C4-2B (cell line): ENCODE measurements at regions not wholly inside any gene's neighbourhood (a gene's known extent, or its start where the extent isn't known, plus 50 kb on each side); places are given as distances from the start of the nearest gene placed in this dataset.
"Not testable (repeated sequence)": the region's sequence is repeated elsewhere in the genome, so short reads cannot be mapped to it uniquely, and the experiment has no call there.

ENCODE experiments used
- ZFX ChIP-seq: fragments of 450-650 bp; IDR thresholded peaks from 2 replicates; pipeline ENCODE4 v1.6.1; 2017
- TF ChIP-seq, protein P1 (sequence below): fragments of 450-650 bp; conservative IDR thresholded peaks from 2 replicates; pipeline ENCODE4 v1.5.1; 2017; ENCODE audit warnings: mild to moderate bottlenecking

DNA sequence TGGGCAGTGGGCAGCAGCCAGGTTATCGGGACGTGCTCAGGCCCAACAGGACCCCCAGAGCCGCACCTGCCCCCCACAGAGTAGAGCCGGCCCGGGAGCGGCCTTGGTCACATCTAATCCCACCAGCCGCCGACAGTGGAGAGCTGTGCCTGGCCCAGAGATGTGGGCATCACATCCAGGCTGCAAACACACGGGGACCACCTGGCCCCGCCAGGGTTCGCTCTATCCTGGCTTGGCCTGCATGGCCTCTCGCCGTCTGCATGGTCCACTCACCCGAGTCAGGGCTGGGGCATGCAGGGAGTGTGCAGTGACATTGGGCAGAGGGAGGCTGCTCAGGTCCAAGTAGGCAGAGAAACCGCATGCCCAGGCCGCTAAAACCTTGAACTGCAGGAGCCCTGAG, 144.9 kb downstream of the IGLL1 start:
- TF ChIP-seq, protein P1, sequence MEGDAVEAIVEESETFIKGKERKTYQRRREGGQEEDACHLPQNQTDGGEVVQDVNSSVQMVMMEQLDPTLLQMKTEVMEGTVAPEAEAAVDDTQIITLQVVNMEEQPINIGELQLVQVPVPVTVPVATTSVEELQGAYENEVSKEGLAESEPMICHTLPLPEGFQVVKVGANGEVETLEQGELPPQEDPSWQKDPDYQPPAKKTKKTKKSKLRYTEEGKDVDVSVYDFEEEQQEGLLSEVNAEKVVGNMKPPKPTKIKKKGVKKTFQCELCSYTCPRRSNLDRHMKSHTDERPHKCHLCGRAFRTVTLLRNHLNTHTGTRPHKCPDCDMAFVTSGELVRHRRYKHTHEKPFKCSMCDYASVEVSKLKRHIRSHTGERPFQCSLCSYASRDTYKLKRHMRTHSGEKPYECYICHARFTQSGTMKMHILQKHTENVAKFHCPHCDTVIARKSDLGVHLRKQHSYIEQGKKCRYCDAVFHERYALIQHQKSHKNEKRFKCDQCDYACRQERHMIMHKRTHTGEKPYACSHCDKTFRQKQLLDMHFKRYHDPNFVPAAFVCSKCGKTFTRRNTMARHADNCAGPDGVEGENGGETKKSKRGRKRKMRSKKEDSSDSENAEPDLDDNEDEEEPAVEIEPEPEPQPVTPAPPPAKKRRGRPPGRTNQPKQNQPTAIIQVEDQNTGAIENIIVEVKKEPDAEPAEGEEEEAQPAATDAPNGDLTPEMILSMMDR = not testable (repeated sequence)
- not testable (repeated sequence) for TF ChIP-seq ZFX
